ENCODE measurements at regions not wholly inside any gene's neighbourhood (a gene's known extent, or its start where the extent isn't known, plus 50 kb on each side); places are given as distances from the start of the nearest gene placed in this dataset.
A peak's percentile ranks its signal among the peaks of the same experiment; 100 is the strongest.

GRCh38 chr14:51337520-51337919 lies 97.5 kb downstream of the TMX1 start:
- Histone ChIP-seq H3K4me2 (no peak overlapping the region), H3K79me2 (ENCODE audit: low read depth) (no peaks in the 10 kb centered on the region), H2AFZ (no peak overlapping the region), H3K4me3 (no peak overlapping the region), H3K9me3 (ENCODE audit: insufficient read depth, low read depth) (peaks cover 8% of the 10 kb centered on the region; the same call in 1 of the 2 replicates), H3K27me3 (ENCODE audit: insufficient read depth, low read depth) (no peaks in the 10 kb centered on the region), H3K27ac (no peak overlapping the region), H4K20me1 (ENCODE audit: insufficient read depth) (no peaks in the 10 kb centered on the region), H3K36me3 (ENCODE audit: low read depth) (no peaks in the 10 kb centered on the region; the same call in 1 of the 2 replicates), H3K4me1 (replicated peaks; ENCODE audit: insufficient read depth) (peaks cover 15% of the 10 kb centered on the region), H3F3A (ENCODE audit: insufficient read depth, low read depth) (no peaks in the 10 kb centered on the region; the same call in 1 of the 2 replicates), H3K9me2 (ENCODE audit: insufficient read depth) (no peaks in the 10 kb centered on the region)
- TF ChIP-seq CTCF (conservative IDR thresholded peaks at IDR 0.05), result no peak
- TF ChIP-seq EZH2 (IDR thresholded peaks at IDR 0.05; ENCODE audit: low read depth), result no peak
- no peak for DNase-seq
- POLR2A ChIA-PET (ENCODE audit: unreplicated experiment), result no interaction called here
- CTCF ChIA-PET, result no interaction called here
- BruUV-seq (replicated peaks), result no TSS peak
- intact Hi-C loops (cut with micrococcal nuclease; ENCODE audit: unreplicated experiment), result no loop called here

- no peaks in the 10 kb centered on the region for H3K27me3 ChIP-seq (ENCODE audit: insufficient read depth, low read depth)
- peak overlapping the region; percentile 61 for H3K27ac ChIP-seq
- H3K36me3 ChIP-seq (ENCODE audit: low read depth), result no peaks in the 10 kb centered on the region; the same call in 1 of the 2 replicates
- peaks cover 19% of the 10 kb centered on the region for H3K4me1 ChIP-seq (replicated peaks; ENCODE audit: insufficient read depth)
- no peaks in the 10 kb centered on the region for H4K20me1 ChIP-seq (ENCODE audit: insufficient read depth)
- no peak overlapping the region for H2AFZ ChIP-seq
- H3K4me3 ChIP-seq, result no peak overlapping the region
- intact Hi-C loops (cut with micrococcal nuclease; ENCODE audit: unreplicated experiment), result no loop called here
- ChIA-PET CTCF (no interaction called here), POLR2A (ENCODE audit: unreplicated experiment) (no interaction called here)
- DNase-seq, result no peak
- no peaks in the 10 kb centered on the region for H3K9me2 ChIP-seq (ENCODE audit: insufficient read depth)
- no peak overlapping the region for H3K4me2 ChIP-seq
- H3K9me3 ChIP-seq (ENCODE audit: insufficient read depth, low read depth), result peaks cover 8% of the 10 kb centered on the region; the same call in 1 of the 2 replicates
- H3F3A ChIP-seq (ENCODE audit: insufficient read depth, low read depth), result no peaks in the 10 kb centered on the region; the same call in 1 of the 2 replicates
- no peaks in the 10 kb centered on the region for H3K79me2 ChIP-seq (ENCODE audit: low read depth)
- no peak for TF ChIP-seq CTCF (conservative IDR thresholded peaks at IDR 0.05)
- TF ChIP-seq EZH2 (IDR thresholded peaks at IDR 0.05; ENCODE audit: low read depth), result no peak
- BruUV-seq (replicated peaks), result no TSS peak
Measured at GRCh38 chr14:51341338-51341737, 101.3 kb downstream of the TMX1 start.

GRCh38 chr14:51342226-51342625 lies 102.2 kb downstream of the TMX1 start:
- Histone ChIP-seq H3K4me1 (replicated peaks; ENCODE audit: insufficient read depth) (peaks cover 19% of the 10 kb centered on the region), H3K36me3 (ENCODE audit: low read depth) (no peaks in the 10 kb centered on the region; the same call in 1 of the 2 replicates), H3K4me2 (0 out of 2 replicates have a peak overlapping the region, but pooled peaks have one; percentile 10), H4K20me1 (ENCODE audit: insufficient read depth) (no peaks in the 10 kb centered on the region), H3K27me3 (ENCODE audit: insufficient read depth, low read depth) (no peaks in the 10 kb centered on the region), H3F3A (ENCODE audit: insufficient read depth, low read depth) (no peaks in the 10 kb centered on the region; the same call in 1 of the 2 replicates), H3K27ac (peak overlapping the region; percentile 61), H3K4me3 (no peak overlapping the region), H2AFZ (peak overlapping the region; percentile 46; the same call in 1 of the 2 replicates), H3K79me2 (ENCODE audit: low read depth) (no peaks in the 10 kb centered on the region), H3K9me2 (ENCODE audit: insufficient read depth) (no peaks in the 10 kb centered on the region), H3K9me3 (ENCODE audit: insufficient read depth, low read depth) (peaks cover 9% of the 10 kb centered on the region; the same call in 1 of the 2 replicates)
- BruUV-seq (replicated peaks), result no TSS peak
- no peak for TF ChIP-seq CTCF (conservative IDR thresholded peaks at IDR 0.05)
- TF ChIP-seq EZH2 (IDR thresholded peaks at IDR 0.05; ENCODE audit: low read depth), result no peak
- intact Hi-C loops (cut with micrococcal nuclease; ENCODE audit: unreplicated experiment), result loop anchor here (2.0 kb wide), 1 partner anchor 53 kb away; no protein-coding TSS in a partner anchor
- peak; percentile 25 to 84 for DNase-seq
- POLR2A ChIA-PET (ENCODE audit: unreplicated experiment), result no interaction called here
- CTCF ChIA-PET, result no interaction called here

Measured in PC-9 (cell line).